Calu3 (cell line): ENCODE measurements at regions not wholly inside any gene's neighbourhood (a gene's known extent, or its start where the extent isn't known, plus 50 kb on each side); places are given as distances from the start of the nearest gene placed in this dataset.

Source experiments
- BruUV-seq: library from RNA; stranded (reverse); fragments of 400-500 nt; replicated peaks from 2 replicates; lab custom pipeline; 2021; lab: Mats Ljungman, UMichigan
- CTCF ChIA-PET: fragments of 300-600 bp; sonication (Branson Sonifier 250); formaldehyde crosslinking; loops from one replicate; lab custom pipeline; 2022; ENCODE audit warnings: antibody characterized with exemption; lab: Charles Lee
- DNase-seq: peaks from one replicate; pipeline ENCODE4 v3.0.0; 2022
- H3K27ac Mint-ChIP-seq: one replicate; pipeline ENCODE4 v1.8.0; 2022; ENCODE audit warnings: mixed read lengths; ENCODE audit not compliant: unreplicated experiment
- H3K27me3 Mint-ChIP-seq: one replicate; pipeline ENCODE4 v1.8.0; 2022; ENCODE audit warnings: mixed read lengths; ENCODE audit not compliant: unreplicated experiment
- H3K36me3 Mint-ChIP-seq: one replicate; pipeline ENCODE4 v1.8.0; 2022; ENCODE audit warnings: mild to moderate bottlenecking, moderate library complexity, mixed read lengths; ENCODE audit not compliant: insufficient read depth, unreplicated experiment
- H3K4me1 Mint-ChIP-seq: one replicate; pipeline ENCODE4 v1.8.0; 2022; ENCODE audit warnings: mild to moderate bottlenecking, low read depth, mixed read lengths; ENCODE audit not compliant: unreplicated experiment
- H3K4me3 Mint-ChIP-seq: one replicate; pipeline ENCODE4 v1.8.0; 2022; ENCODE audit warnings: mild to moderate bottlenecking, low read depth, moderate library complexity, mixed read lengths; ENCODE audit not compliant: unreplicated experiment
- H3K9me3 Mint-ChIP-seq: one replicate; pipeline ENCODE4 v1.8.0; 2022; ENCODE audit warnings: low read depth, mixed read lengths; ENCODE audit not compliant: unreplicated experiment
- CTCF ChIP-seq: fragments of 200-600 bp; IDR thresholded peaks from one replicate; pipeline ENCODE4 v1.8.0; 2022; ENCODE audit warnings: antibody characterized with exemption; ENCODE audit not compliant: unreplicated experiment
- intact Hi-C: fragments of 100-400 bp; cut with micrococcal nuclease; formaldehyde crosslinking; loops from one replicate; pipeline ENCODE4 v1.10.0; 2022; ENCODE audit not compliant: unreplicated experiment

GRCh38 chr13:64266024-64266423 is 2850.4 kb upstream of the PCDH20 start:
- H3K36me3 Mint-ChIP-seq: no peaks in the 10 kb centered on the region
- H3K4me3 Mint-ChIP-seq: no peak overlapping the region
- CTCF ChIA-PET: no interaction called here
- no peaks in the 10 kb centered on the region for H3K27me3 Mint-ChIP-seq
- TF ChIP-seq CTCF: no peak
- intact Hi-C loops: no loop called here
- H3K27ac Mint-ChIP-seq: no peak overlapping the region
- no peaks in the 10 kb centered on the region for H3K4me1 Mint-ChIP-seq
- no TSS peak for BruUV-seq
- peaks cover 1% of the 10 kb centered on the region for H3K9me3 Mint-ChIP-seq
- DNase-seq: no peak

- no peak overlapping the region for H3K27ac Mint-ChIP-seq
- H3K4me3 Mint-ChIP-seq: no peak overlapping the region
- no peaks in the 10 kb centered on the region for H3K36me3 Mint-ChIP-seq
- no peak for DNase-seq
- TF ChIP-seq CTCF: no peak
- intact Hi-C loops: no loop called here
- no peaks in the 10 kb centered on the region for H3K27me3 Mint-ChIP-seq
- no peaks in the 10 kb centered on the region for H3K4me1 Mint-ChIP-seq
- H3K9me3 Mint-ChIP-seq: no peaks in the 10 kb centered on the region
- CTCF ChIA-PET: no interaction called here
- BruUV-seq: no TSS peak
Observed at GRCh38 chr13:64263285-64263684, 2847.6 kb upstream of the PCDH20 start.

GRCh38 chr13:64256751-64257150 is 2841.1 kb upstream of the PCDH20 start:
- H3K4me1 Mint-ChIP-seq: no peaks in the 10 kb centered on the region
- no peak overlapping the region for H3K27ac Mint-ChIP-seq
- CTCF ChIA-PET: no interaction called here
- no peak for DNase-seq
- TF ChIP-seq CTCF: no peak
- peaks cover 3% of the 10 kb centered on the region for H3K9me3 Mint-ChIP-seq
- H3K27me3 Mint-ChIP-seq: no peaks in the 10 kb centered on the region
- no TSS peak for BruUV-seq
- intact Hi-C loops: no loop called here
- no peaks in the 10 kb centered on the region for H3K36me3 Mint-ChIP-seq
- no peak overlapping the region for H3K4me3 Mint-ChIP-seq

GRCh38 chr13:64255988-64256387 is 2840.3 kb upstream of the PCDH20 start:
- BruUV-seq: no TSS peak
- DNase-seq: no peak
- Mint-ChIP-seq H3K4me1 (no peaks in the 10 kb centered on the region), H3K4me3 (no peak overlapping the region), H3K36me3 (no peaks in the 10 kb centered on the region), H3K9me3 (peaks cover 3% of the 10 kb centered on the region), H3K27me3 (no peaks in the 10 kb centered on the region), H3K27ac (no peak overlapping the region)
- CTCF ChIA-PET: no interaction called here
- no peak for TF ChIP-seq CTCF
- intact Hi-C loops: no loop called here
